ENCODE measurements at regions not wholly inside any gene's neighbourhood (a gene's known extent, or its start where the extent isn't known, plus 50 kb on each side); places are given as distances from the start of the nearest gene placed in this dataset.

- Histone ChIP-seq H3K14ac (ENCODE audit: low read length in 2 of 2) (no peak overlapping the region), H3K36me3 (ENCODE audit: control insufficient read depth in 1 of 2, insufficient read depth in 2 of 2, low read depth in 1 of 2, low read length in 2 of 2) (no peaks in the 10 kb centered on the region), H2AK5ac (ENCODE audit: low read length, severe bottlenecking) (no peak overlapping the region), H3K23ac (ENCODE audit: low read length in 2 of 2) (no peak overlapping the region), H3K18ac (ENCODE audit: low read depth in 1 of 2, low read length in 2 of 2) (no peak overlapping the region), H4K8ac (ENCODE audit: low read length) (no peak overlapping the region), H2AFZ (ENCODE audit: low read depth, low read length) (no peak overlapping the region), H3K27ac (ENCODE audit: low read length, poor library complexity, severe bottlenecking) (no peak overlapping the region), H2BK15ac (ENCODE audit: low read depth, poor library complexity, severe bottlenecking) (no peak overlapping the region), H2BK5ac (ENCODE audit: low read depth, low read length, poor library complexity, severe bottlenecking) (no peak overlapping the region), H3K9me3 (ENCODE audit: control insufficient read depth, low read length) (no peaks in the 10 kb centered on the region), H2BK120ac (ENCODE audit: low read depth, low read length) (no peak overlapping the region), H3K9ac (ENCODE audit: low read length) (no peak overlapping the region), H3K4me1 (ENCODE audit: control insufficient read depth, insufficient read depth, low read depth, low read length) (no peaks in the 10 kb centered on the region), H3K4ac (ENCODE audit: low read depth in 1 of 2, low read length in 2 of 2) (no peak overlapping the region), H3K79me1 (replicated peaks; ENCODE audit: low read length, poor library complexity, severe bottlenecking) (no peaks in the 10 kb centered on the region), H4K91ac (ENCODE audit: low read length) (no peak overlapping the region), H3K27me3 (ENCODE audit: control insufficient read depth in 1 of 2, insufficient read depth in 1 of 2, low read length in 2 of 2) (no peaks in the 10 kb centered on the region), H2BK12ac (ENCODE audit: low read length in 2 of 2) (no peak overlapping the region), H3K4me2 (ENCODE audit: low read length, poor library complexity, severe bottlenecking) (no peak overlapping the region), H3K4me3 (ENCODE audit: insufficient read depth in 1 of 2, low read depth in 1 of 2, low read length in 2 of 2) (no peak overlapping the region)
- WGBS, result 67% methylated on average over 1 of the region's 2 CpGs
- peak; percentile 8 for DNase-seq
Measured at GRCh38 chr2:146244131-146244530, 1600.7 kb upstream of the ACVR2A start.

- DNase-seq, result no peak
- H4K91ac ChIP-seq (ENCODE audit: low read length), result no peak overlapping the region
- H4K8ac ChIP-seq (ENCODE audit: low read length), result no peak overlapping the region
- H3K27ac ChIP-seq (ENCODE audit: low read length, poor library complexity, severe bottlenecking), result no peak overlapping the region
- H3K14ac ChIP-seq (ENCODE audit: low read length in 2 of 2), result no peak overlapping the region
- H3K27me3 ChIP-seq (ENCODE audit: control insufficient read depth in 1 of 2, insufficient read depth in 1 of 2, low read length in 2 of 2), result no peaks in the 10 kb centered on the region
- H2AK5ac ChIP-seq (ENCODE audit: low read length, severe bottlenecking), result no peak overlapping the region
- no peak overlapping the region for H3K4ac ChIP-seq (ENCODE audit: low read depth in 1 of 2, low read length in 2 of 2)
- H3K36me3 ChIP-seq (ENCODE audit: control insufficient read depth in 1 of 2, insufficient read depth in 2 of 2, low read depth in 1 of 2, low read length in 2 of 2), result no peaks in the 10 kb centered on the region
- H2AFZ ChIP-seq (ENCODE audit: low read depth, low read length), result no peak overlapping the region
- H3K79me1 ChIP-seq (replicated peaks; ENCODE audit: low read length, poor library complexity, severe bottlenecking), result no peaks in the 10 kb centered on the region
- no peak overlapping the region for H3K4me3 ChIP-seq (ENCODE audit: insufficient read depth in 1 of 2, low read depth in 1 of 2, low read length in 2 of 2)
- no peak overlapping the region for H2BK12ac ChIP-seq (ENCODE audit: low read length in 2 of 2)
- no peaks in the 10 kb centered on the region for H3K4me1 ChIP-seq (ENCODE audit: control insufficient read depth, insufficient read depth, low read depth, low read length)
- H3K23ac ChIP-seq (ENCODE audit: low read length in 2 of 2), result no peak overlapping the region
- no peak overlapping the region for H3K9ac ChIP-seq (ENCODE audit: low read length)
- H2BK15ac ChIP-seq (ENCODE audit: low read depth, poor library complexity, severe bottlenecking), result no peak overlapping the region
- H3K18ac ChIP-seq (ENCODE audit: low read depth in 1 of 2, low read length in 2 of 2), result no peak overlapping the region
- H3K4me2 ChIP-seq (ENCODE audit: low read length, poor library complexity, severe bottlenecking), result no peak overlapping the region
- no peaks in the 10 kb centered on the region for H3K9me3 ChIP-seq (ENCODE audit: control insufficient read depth, low read length)
- H2BK120ac ChIP-seq (ENCODE audit: low read depth, low read length), result no peak overlapping the region
- WGBS, result 50% methylated on average over 1 of the region's 1 CpG
- H2BK5ac ChIP-seq (ENCODE audit: low read depth, low read length, poor library complexity, severe bottlenecking), result no peak overlapping the region
Measured at GRCh38 chr2:146241023-146241422, 1603.8 kb upstream of the ACVR2A start.

DNA sequence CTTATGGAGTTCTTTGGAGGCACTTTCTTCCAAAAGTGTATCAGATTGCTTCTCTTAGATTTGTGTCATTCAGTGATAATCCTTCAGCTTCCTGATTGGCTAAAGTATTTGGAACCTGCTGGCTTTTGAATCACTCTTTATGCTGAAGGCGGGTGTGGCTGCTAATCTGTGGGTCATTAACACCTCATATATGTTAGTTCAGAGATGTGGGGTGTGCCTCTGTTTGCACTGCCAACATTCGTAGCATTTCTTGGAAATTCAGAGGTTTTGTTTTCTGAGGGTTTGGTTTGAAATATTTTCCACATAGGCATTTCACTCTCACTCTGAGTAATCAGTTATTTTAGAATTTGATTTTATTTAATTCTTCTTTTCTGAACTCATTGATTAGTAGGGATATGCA, 1604.4 kb upstream of the ACVR2A start:
- no peak overlapping the region for H3K4ac ChIP-seq (ENCODE audit: low read depth in 1 of 2, low read length in 2 of 2)
- H3K4me1 ChIP-seq (ENCODE audit: control insufficient read depth, insufficient read depth, low read depth, low read length), result no peaks in the 10 kb centered on the region
- no peaks in the 10 kb centered on the region for H3K27me3 ChIP-seq (ENCODE audit: control insufficient read depth in 1 of 2, insufficient read depth in 1 of 2, low read length in 2 of 2)
- H3K4me3 ChIP-seq (ENCODE audit: insufficient read depth in 1 of 2, low read depth in 1 of 2, low read length in 2 of 2), result no peak overlapping the region
- no peak overlapping the region for H2BK15ac ChIP-seq (ENCODE audit: low read depth, poor library complexity, severe bottlenecking)
- no peak for DNase-seq
- no peak overlapping the region for H2BK120ac ChIP-seq (ENCODE audit: low read depth, low read length)
- no peak overlapping the region for H2BK12ac ChIP-seq (ENCODE audit: low read length in 2 of 2)
- H2AFZ ChIP-seq (ENCODE audit: low read depth, low read length), result no peak overlapping the region
- H4K8ac ChIP-seq (ENCODE audit: low read length), result no peak overlapping the region
- H3K23ac ChIP-seq (ENCODE audit: low read length in 2 of 2), result no peak overlapping the region
- no peak overlapping the region for H3K18ac ChIP-seq (ENCODE audit: low read depth in 1 of 2, low read length in 2 of 2)
- no peak overlapping the region for H2AK5ac ChIP-seq (ENCODE audit: low read length, severe bottlenecking)
- no peak overlapping the region for H2BK5ac ChIP-seq (ENCODE audit: low read depth, low read length, poor library complexity, severe bottlenecking)
- H4K91ac ChIP-seq (ENCODE audit: low read length), result no peak overlapping the region
- no peaks in the 10 kb centered on the region for H3K9me3 ChIP-seq (ENCODE audit: control insufficient read depth, low read length)
- H3K79me1 ChIP-seq (replicated peaks; ENCODE audit: low read length, poor library complexity, severe bottlenecking), result no peaks in the 10 kb centered on the region
- WGBS, result 88% methylated on average over 2 of the region's 2 CpGs
- H3K9ac ChIP-seq (ENCODE audit: low read length), result no peak overlapping the region
- H3K27ac ChIP-seq (ENCODE audit: low read length, poor library complexity, severe bottlenecking), result no peak overlapping the region
- H3K4me2 ChIP-seq (ENCODE audit: low read length, poor library complexity, severe bottlenecking), result no peak overlapping the region
- H3K14ac ChIP-seq (ENCODE audit: low read length in 2 of 2), result no peak overlapping the region
- H3K36me3 ChIP-seq (ENCODE audit: control insufficient read depth in 1 of 2, insufficient read depth in 2 of 2, low read depth in 1 of 2, low read length in 2 of 2), result no peaks in the 10 kb centered on the region

DNA sequence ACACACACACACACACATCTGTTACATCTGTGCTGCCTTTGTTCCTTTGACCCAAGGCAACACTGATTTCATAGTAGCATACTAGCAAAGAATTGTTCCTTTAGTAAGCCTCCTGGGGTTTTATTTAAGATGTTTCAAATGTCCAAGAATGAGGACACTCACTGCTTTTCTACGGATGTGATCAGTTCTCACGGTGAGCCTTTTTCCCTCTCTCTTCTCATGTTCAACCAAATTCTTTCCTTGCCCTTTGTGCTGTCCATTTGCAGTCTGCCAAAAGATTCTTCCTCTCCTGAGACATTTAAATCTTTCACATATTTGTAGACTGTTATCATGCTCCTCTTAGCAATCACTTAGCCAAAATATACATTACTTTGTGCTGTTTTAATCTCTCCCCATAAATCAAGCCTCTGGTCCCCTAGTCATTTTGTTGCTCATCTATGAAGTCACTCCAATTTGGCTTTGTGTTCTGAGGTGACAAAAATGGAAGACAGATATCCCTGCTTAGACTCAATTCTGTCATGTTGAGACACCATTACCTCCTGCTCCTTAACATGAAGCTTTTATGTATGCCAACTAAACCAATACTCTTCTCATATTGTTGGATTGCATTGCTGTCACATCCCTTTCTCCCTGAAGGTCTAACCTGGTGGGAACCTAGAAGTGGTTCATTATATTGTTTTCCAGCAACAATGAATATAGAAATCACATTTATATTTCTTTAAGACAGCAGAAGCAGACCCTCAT, 1605.3 kb upstream of the ACVR2A start:
- no peak overlapping the region for H4K8ac ChIP-seq (ENCODE audit: low read length)
- peak; percentile 54 for DNase-seq
- no peak overlapping the region for H4K91ac ChIP-seq (ENCODE audit: low read length)
- no peak overlapping the region for H2BK15ac ChIP-seq (ENCODE audit: low read depth, poor library complexity, severe bottlenecking)
- no peak overlapping the region for H2AK5ac ChIP-seq (ENCODE audit: low read length, severe bottlenecking)
- no peaks in the 10 kb centered on the region for H3K9me3 ChIP-seq (ENCODE audit: control insufficient read depth, low read length)
- H3K14ac ChIP-seq (ENCODE audit: low read length in 2 of 2), result no peak overlapping the region
- no peak overlapping the region for H2AFZ ChIP-seq (ENCODE audit: low read depth, low read length)
- WGBS, result 27% methylated on average over 2 of the region's 2 CpGs
- no peak overlapping the region for H3K4me2 ChIP-seq (ENCODE audit: low read length, poor library complexity, severe bottlenecking)
- H3K4me1 ChIP-seq (ENCODE audit: control insufficient read depth, insufficient read depth, low read depth, low read length), result no peaks in the 10 kb centered on the region
- H3K27me3 ChIP-seq (ENCODE audit: control insufficient read depth in 1 of 2, insufficient read depth in 1 of 2, low read length in 2 of 2), result no peaks in the 10 kb centered on the region
- H3K79me1 ChIP-seq (replicated peaks; ENCODE audit: low read length, poor library complexity, severe bottlenecking), result no peaks in the 10 kb centered on the region
- no peak overlapping the region for H3K4me3 ChIP-seq (ENCODE audit: insufficient read depth in 1 of 2, low read depth in 1 of 2, low read length in 2 of 2)
- H3K36me3 ChIP-seq (ENCODE audit: control insufficient read depth in 1 of 2, insufficient read depth in 2 of 2, low read depth in 1 of 2, low read length in 2 of 2), result no peaks in the 10 kb centered on the region
- no peak overlapping the region for H3K4ac ChIP-seq (ENCODE audit: low read depth in 1 of 2, low read length in 2 of 2)
- H3K27ac ChIP-seq (ENCODE audit: low read length, poor library complexity, severe bottlenecking), result peak overlapping the region; percentile 4
- peak overlapping the region; percentile 34 for H3K9ac ChIP-seq (ENCODE audit: low read length)
- no peak overlapping the region for H3K18ac ChIP-seq (ENCODE audit: low read depth in 1 of 2, low read length in 2 of 2)
- H2BK5ac ChIP-seq (ENCODE audit: low read depth, low read length, poor library complexity, severe bottlenecking), result no peak overlapping the region
- H3K23ac ChIP-seq (ENCODE audit: low read length in 2 of 2), result no peak overlapping the region
- H2BK12ac ChIP-seq (ENCODE audit: low read length in 2 of 2), result no peak overlapping the region
- H2BK120ac ChIP-seq (ENCODE audit: low read depth, low read length), result no peak overlapping the region
